ENCODE measurements at regions not wholly inside any gene's neighbourhood (a gene's known extent, or its start where the extent isn't known, plus 50 kb on each side); places are given as distances from the start of the nearest gene placed in this dataset.

- H3K27me3 ChIP-seq (ENCODE audit: low read length): no peaks in the 10 kb centered on the region
- no peak overlapping the region for H3K4me2 ChIP-seq (ENCODE audit: low read length)
- H3K36me3 ChIP-seq (ENCODE audit: low read depth, low read length): no peaks in the 10 kb centered on the region
- BruUV-seq (replicated peaks): no TSS peak
- TF ChIP-seq EZH2 (IDR thresholded peaks at IDR 0.05; ENCODE audit: low read length, unreplicated experiment) (no peak), CTCF (conservative IDR thresholded peaks at IDR 0.05; ENCODE audit: low read depth, low read length) (no peak), EZH2phosphoT487 (IDR thresholded peaks at IDR 0.05; ENCODE audit: borderline replicate concordance, low read length) (no peak)
- H3K9me2 ChIP-seq (replicated peaks; ENCODE audit: low read length): no peaks in the 10 kb centered on the region
- DNase-seq (no peak), ATAC-seq (no peak)
- no peak overlapping the region for H3K27ac ChIP-seq (ENCODE audit: low read length)
- no peak overlapping the region for H3K9ac ChIP-seq (ENCODE audit: low read length)
- H3F3A ChIP-seq (ENCODE audit: low read length, unreplicated experiment): no peaks in the 10 kb centered on the region
- CTCF ChIA-PET: no interaction called here
- POLR2A ChIA-PET (ENCODE audit: unreplicated experiment): no interaction called here
- no peaks in the 10 kb centered on the region for H3K4me1 ChIP-seq (ENCODE audit: insufficient read depth, low read length)
- no peaks in the 10 kb centered on the region for H3K9me3 ChIP-seq (ENCODE audit: low read length)
- no peaks in the 10 kb centered on the region for H4K20me1 ChIP-seq (ENCODE audit: low read length)
- no peak overlapping the region for H3K4me3 ChIP-seq (ENCODE audit: low read length)
- no peak overlapping the region for H2AFZ ChIP-seq (ENCODE audit: low read length)
- no peaks in the 10 kb centered on the region for H3K79me2 ChIP-seq (ENCODE audit: low read length)
- intact Hi-C loops (cut with micrococcal nuclease): no loop called here
Measured at GRCh38 chr4:12712648-12713339, 771.3 kb downstream of the RAB28 start.

DNA sequence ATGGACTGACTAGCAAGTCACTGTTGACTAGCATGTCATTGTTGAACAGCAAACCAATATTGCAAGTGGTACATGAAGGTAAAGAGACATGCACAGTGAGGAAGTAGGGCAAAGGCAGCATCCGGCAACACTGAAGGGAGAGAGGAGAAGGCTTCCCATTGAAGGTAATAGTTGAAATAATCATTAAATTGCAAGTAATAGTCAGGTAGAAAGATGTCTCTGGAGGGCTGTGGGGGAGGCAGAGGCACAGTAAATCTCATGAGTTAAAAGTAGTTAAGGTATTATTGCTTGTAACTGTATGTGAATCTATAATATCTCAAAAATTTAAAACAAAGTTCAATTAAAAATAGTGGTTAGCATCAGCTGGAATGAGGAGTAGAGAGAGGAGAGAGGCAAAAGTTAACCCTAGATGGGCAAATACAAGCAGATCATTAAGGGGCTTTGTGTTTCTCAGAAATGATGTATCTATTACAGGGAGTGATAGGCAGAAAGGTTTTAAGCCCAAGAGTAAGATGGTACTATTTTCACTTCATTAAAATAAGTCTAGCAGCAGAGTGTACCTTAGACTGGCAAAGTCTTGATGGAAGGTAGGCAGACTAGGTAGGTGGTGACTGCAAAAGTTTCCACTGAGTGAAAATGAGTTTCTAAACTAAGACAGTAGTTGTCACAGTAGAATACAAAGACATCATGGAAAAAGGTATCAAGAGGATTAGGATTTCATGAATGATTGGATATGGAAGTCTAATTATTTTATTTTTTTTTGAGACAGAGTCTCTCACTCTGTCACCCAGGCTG is 776.6 kb downstream of the RAB28 start:
- Histone ChIP-seq H3K27ac (ENCODE audit: low read length) (no peak overlapping the region), H3K9me2 (replicated peaks; ENCODE audit: low read length) (no peaks in the 10 kb centered on the region), H3K36me3 (ENCODE audit: low read depth, low read length) (no peaks in the 10 kb centered on the region), H3F3A (ENCODE audit: low read length, unreplicated experiment) (no peaks in the 10 kb centered on the region), H3K27me3 (ENCODE audit: low read length) (no peaks in the 10 kb centered on the region), H2AFZ (ENCODE audit: low read length) (no peak overlapping the region), H3K4me3 (ENCODE audit: low read length) (no peak overlapping the region), H3K9me3 (ENCODE audit: low read length) (no peaks in the 10 kb centered on the region), H3K9ac (ENCODE audit: low read length) (no peak overlapping the region), H4K20me1 (ENCODE audit: low read length) (no peaks in the 10 kb centered on the region), H3K79me2 (ENCODE audit: low read length) (no peaks in the 10 kb centered on the region), H3K4me1 (ENCODE audit: insufficient read depth, low read length) (no peaks in the 10 kb centered on the region), H3K4me2 (ENCODE audit: low read length) (no peak overlapping the region)
- no peak for TF ChIP-seq CTCF (conservative IDR thresholded peaks at IDR 0.05; ENCODE audit: low read depth, low read length)
- no peak for TF ChIP-seq EZH2 (IDR thresholded peaks at IDR 0.05; ENCODE audit: low read length, unreplicated experiment)
- no peak for TF ChIP-seq EZH2phosphoT487 (IDR thresholded peaks at IDR 0.05; ENCODE audit: borderline replicate concordance, low read length)
- no TSS peak for BruUV-seq (replicated peaks)
- ChIA-PET POLR2A (ENCODE audit: unreplicated experiment) (no interaction called here), CTCF (no interaction called here)
- no peak for ATAC-seq
- no peak for DNase-seq
- intact Hi-C loops (cut with micrococcal nuclease): no loop called here

DNA sequence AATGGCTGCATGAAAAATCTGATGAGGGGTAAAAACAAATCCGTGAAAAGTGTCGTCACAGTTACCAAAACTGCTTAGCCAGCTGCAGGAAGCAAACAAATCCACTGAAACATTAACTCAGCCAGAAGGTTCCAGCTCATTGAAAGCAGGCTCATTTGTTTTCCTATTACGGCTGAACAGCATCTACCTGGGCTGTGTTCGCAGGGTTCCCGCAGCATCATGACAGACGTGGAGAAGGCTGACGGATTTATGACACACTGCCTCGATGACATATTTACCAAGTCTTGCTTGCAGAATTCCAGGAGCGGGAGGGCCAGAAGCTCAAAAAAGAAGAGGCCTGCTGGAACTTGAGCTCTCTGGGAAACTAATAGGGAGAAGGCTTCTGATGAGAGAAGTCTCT is 781.1 kb downstream of the RAB28 start:
- Histone ChIP-seq H3K4me3 (ENCODE audit: low read length) (no peak overlapping the region), H3K9me2 (replicated peaks; ENCODE audit: low read length) (no peaks in the 10 kb centered on the region), H3K4me2 (ENCODE audit: low read length) (no peak overlapping the region), H3F3A (ENCODE audit: low read length, unreplicated experiment) (no peaks in the 10 kb centered on the region), H3K9me3 (ENCODE audit: low read length) (no peaks in the 10 kb centered on the region), H3K27me3 (ENCODE audit: low read length) (no peaks in the 10 kb centered on the region), H3K4me1 (ENCODE audit: insufficient read depth, low read length) (no peaks in the 10 kb centered on the region), H3K79me2 (ENCODE audit: low read length) (no peaks in the 10 kb centered on the region), H3K27ac (ENCODE audit: low read length) (no peak overlapping the region), H3K9ac (ENCODE audit: low read length) (no peak overlapping the region), H2AFZ (ENCODE audit: low read length) (no peak overlapping the region), H3K36me3 (ENCODE audit: low read depth, low read length) (no peaks in the 10 kb centered on the region), H4K20me1 (ENCODE audit: low read length) (no peaks in the 10 kb centered on the region)
- no TSS peak for BruUV-seq (replicated peaks)
- ATAC-seq: no peak
- no peak for TF ChIP-seq EZH2 (IDR thresholded peaks at IDR 0.05; ENCODE audit: low read length, unreplicated experiment)
- no peak for TF ChIP-seq EZH2phosphoT487 (IDR thresholded peaks at IDR 0.05; ENCODE audit: borderline replicate concordance, low read length)
- TF ChIP-seq CTCF (conservative IDR thresholded peaks at IDR 0.05; ENCODE audit: low read depth, low read length): no peak
- intact Hi-C loops (cut with micrococcal nuclease): no loop called here
- POLR2A ChIA-PET (ENCODE audit: unreplicated experiment): no interaction called here
- CTCF ChIA-PET: no interaction called here
- DNase-seq: no peak

Measured in PC-3 (cell line).